Pancreas (tissue), 10 donors: ENCODE measurements at regions not wholly inside any gene's neighbourhood (a gene's known extent, or its start where the extent isn't known, plus 50 kb on each side); places are given as distances from the start of the nearest gene placed in this dataset.

Experiments
- ATAC-seq, 4 donors: fragments of 200-7000 bp; cut with Tn5 transposase; one replicate each; pipeline versions ENCODE4 v1.8.0 to v1.9.1; 2020; ENCODE audit warnings: mild to moderate bottlenecking in 4 of 4, moderate library complexity in 4 of 4
- DNase-seq, 6 donors: peaks; one replicate each; pipeline ENCODE4 v3.0.0-alpha.2; 2020
- FAIRE-seq: peaks from 2 replicates; lab custom pipeline; 2012; peaks lifted over from hg19 to GRCh38; lab: Jason Lieb, UNC
- H3K27ac ChIP-seq, 4 donors: fragments of 200-600 bp; sonication (generic); 1 replicate in 3 of 4; 2 replicates in 1 of 4; pipeline versions ENCODE4 v1.5.0 to v1.8.0; 2020
- H3K27me3 ChIP-seq, 4 donors: fragments of 200-600 bp; one replicate each; pipeline ENCODE4 v1.8.0; 2021
- H3K36me3 ChIP-seq, 3 donors: fragments of 200-600 bp; sonication (generic) in 1 of 3; one replicate each; pipeline versions ENCODE4 v1.5.0 to v1.8.0; 2020 to 2021
- H3K4me1 ChIP-seq, 3 donors: fragments of 200-600 bp; one replicate each; pipeline ENCODE4 v1.8.0; 2021
- H3K4me3 ChIP-seq, 4 donors: fragments of 200-600 bp; sonication (generic) in 2 of 4; one replicate each; pipeline versions ENCODE4 v1.5.0 to v1.8.0; 2020 to 2021
- H3K9me3 ChIP-seq, 4 donors: fragments of 200-600 bp; one replicate each; pipeline ENCODE4 v1.8.0; 2021
- WGBS, 2 donors: extraction: QIAGEN DNeasy Blood & Tissue Kit; methylation state at CpG; one replicate each; pipeline ENCODE4 v1.1.7; 2013; 5-methylcytosine and 5-hydroxymethylcytosine counted together
- intact Hi-C, 3 donors: fragments of 100-400 bp; cut with DNase I; formaldehyde crosslinking; loops; one replicate each; pipeline versions ENCODE4 v1.11.1 to v1.14.2; 2022
- TF ChIP-seq, protein P1 (sequence below), 4 donors: fragments of 200-600 bp; sonication (generic) in 3 of 4; IDR thresholded peaks; one replicate each; pipeline versions ENCODE4 v1.5.0 to v1.8.0; 2021; ENCODE audit warnings: antibody characterized with exemption in 4 of 4
- donor health status: healthy with polysubstance abuse.
- donor health status: DM: no; HTN: no; CAD: no; lungs with moderate emphysema.
- donor health status: DM: no; HTN: no; CAD: no.
- donor health status: control.
- donor health status: control.
- donor health status: Bipolar disorder and iron deficiency.
- donor health status: DM: yes; HTN: yes; CAD: no.
- donor health status: DM: no; HTN: no; CAD: no.
- donor health status: DM: no; HTN: no; CAD: no.
- donor health status: DM: yes; HTN: yes; CAD: no.

DNA sequence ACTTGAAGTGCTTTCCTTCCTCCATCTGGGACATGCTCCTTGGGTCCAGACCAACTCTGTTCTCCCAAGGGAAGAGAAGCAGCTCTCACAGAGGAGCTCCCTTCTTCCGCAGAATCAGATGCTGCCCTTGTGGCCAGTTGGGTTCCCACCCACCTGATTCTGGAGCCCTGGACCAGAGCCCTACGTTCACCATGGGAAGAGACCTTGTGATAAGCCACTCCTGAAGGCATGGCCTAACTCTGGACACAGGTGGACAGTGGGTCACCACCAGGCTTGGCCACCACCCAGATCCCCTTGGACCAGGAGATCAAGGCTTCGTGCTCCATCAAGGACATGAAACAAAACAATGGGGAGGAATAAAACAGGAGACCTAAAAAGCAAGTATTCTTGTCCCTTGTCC lies 172.2 kb downstream of the RPLP1 start:
- Histone ChIP-seq H3K9me3 (no peaks in the 10 kb centered on the region), H3K27ac (no peak overlapping the region), H3K4me3 (no peak overlapping the region), H3K27me3 (no peaks in the 10 kb centered on the region), H3K36me3 (no peaks in the 10 kb centered on the region), H3K4me1 (no peaks in the 10 kb centered on the region)
- intact Hi-C loops: no loop called here
- no peak for FAIRE-seq
- WGBS, 2 donors: 90 to 96% methylated on average over 3 of the region's 3 CpGs
- ATAC-seq: no peak
- no peak for DNase-seq
- TF ChIP-seq, protein P1, sequence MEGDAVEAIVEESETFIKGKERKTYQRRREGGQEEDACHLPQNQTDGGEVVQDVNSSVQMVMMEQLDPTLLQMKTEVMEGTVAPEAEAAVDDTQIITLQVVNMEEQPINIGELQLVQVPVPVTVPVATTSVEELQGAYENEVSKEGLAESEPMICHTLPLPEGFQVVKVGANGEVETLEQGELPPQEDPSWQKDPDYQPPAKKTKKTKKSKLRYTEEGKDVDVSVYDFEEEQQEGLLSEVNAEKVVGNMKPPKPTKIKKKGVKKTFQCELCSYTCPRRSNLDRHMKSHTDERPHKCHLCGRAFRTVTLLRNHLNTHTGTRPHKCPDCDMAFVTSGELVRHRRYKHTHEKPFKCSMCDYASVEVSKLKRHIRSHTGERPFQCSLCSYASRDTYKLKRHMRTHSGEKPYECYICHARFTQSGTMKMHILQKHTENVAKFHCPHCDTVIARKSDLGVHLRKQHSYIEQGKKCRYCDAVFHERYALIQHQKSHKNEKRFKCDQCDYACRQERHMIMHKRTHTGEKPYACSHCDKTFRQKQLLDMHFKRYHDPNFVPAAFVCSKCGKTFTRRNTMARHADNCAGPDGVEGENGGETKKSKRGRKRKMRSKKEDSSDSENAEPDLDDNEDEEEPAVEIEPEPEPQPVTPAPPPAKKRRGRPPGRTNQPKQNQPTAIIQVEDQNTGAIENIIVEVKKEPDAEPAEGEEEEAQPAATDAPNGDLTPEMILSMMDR (IDR thresholded peaks at IDR 0.05): no peak

DNA sequence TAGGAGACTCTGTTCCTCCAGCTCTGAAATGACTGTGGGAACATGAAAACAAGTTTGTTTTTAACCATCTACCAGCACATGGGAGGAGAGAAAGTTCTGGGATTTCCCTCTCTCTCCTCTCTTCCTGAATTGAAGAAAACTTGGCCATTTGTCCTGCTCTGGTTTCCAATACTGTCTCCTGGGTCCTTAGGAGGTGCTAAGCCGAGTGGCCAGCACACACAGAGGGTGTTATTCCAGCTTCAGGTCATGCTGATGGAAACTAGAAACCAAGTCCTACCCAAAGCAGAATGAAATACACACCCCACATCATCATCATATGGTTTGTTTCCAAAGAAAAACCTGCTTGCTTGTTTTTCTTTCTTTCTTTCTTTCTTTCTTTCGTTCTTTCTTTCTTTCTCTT lies 172.7 kb downstream of the RPLP1 start:
- Histone ChIP-seq H3K4me1 (no peaks in the 10 kb centered on the region), H3K4me3 (no peak overlapping the region), H3K36me3 (no peaks in the 10 kb centered on the region), H3K27ac (no peak overlapping the region), H3K27me3 (no peaks in the 10 kb centered on the region), H3K9me3 (no peaks in the 10 kb centered on the region)
- intact Hi-C loops: no loop called here
- no peak for DNase-seq
- TF ChIP-seq, protein P1 (IDR thresholded peaks at IDR 0.05): no peak
- WGBS, 2 donors: 38 to 85% methylated on average over 1 to 2 of the region's 2 CpGs
- ATAC-seq: no peak
- no peak for FAIRE-seq

DNA sequence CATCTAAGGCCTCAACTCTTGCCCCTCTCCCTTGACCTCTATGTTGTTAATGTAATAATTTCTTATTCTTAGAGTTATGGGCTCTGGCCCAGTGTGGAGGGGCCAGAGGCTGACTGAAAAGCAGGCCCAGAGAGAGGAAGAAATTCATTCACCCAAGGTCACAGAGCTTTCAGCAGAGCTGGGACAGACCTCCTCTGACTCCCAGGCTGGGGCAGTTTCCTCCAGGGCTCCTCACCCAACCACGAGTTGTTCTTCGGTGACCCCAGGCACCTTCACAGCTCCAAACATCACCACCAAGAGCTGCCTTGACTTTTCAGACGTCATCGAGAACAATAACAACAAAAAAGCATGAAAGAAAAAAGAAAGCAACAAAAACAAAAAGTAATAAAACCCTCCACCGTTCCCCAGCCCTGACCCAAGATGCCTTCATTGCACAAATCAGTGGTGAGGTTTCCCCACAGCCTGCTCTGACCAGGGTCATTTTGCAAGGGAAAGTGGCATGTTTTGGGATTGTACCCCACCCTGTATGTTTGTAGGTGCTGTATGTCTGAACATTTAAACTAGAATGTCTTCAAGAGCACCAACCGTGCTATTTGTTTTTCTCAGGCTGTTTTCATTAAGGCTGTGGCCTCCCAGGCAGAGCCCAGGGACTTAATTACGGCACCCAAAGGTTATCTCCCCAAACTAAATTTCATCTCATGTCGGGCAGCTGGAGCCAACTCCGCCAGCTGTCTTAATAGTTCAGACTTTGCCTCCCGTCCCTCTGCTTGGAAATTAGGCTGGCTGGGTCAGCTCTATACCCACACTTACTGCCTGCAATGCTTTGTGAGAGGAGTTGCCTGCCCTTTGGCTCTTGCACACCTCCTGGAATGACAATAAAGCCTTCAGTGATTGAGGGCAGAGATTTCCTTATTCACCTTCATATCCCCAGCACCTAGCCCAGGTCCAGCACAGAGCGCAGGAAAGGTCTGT lies 173.8 kb downstream of the RPLP1 start:
- H3K4me1 ChIP-seq: no peaks in the 10 kb centered on the region
- H3K27ac ChIP-seq: no peak overlapping the region
- FAIRE-seq (no peak), ATAC-seq (no peak), DNase-seq (no peak)
- no peaks in the 10 kb centered on the region for H3K27me3 ChIP-seq
- no peak overlapping the region for H3K4me3 ChIP-seq
- WGBS, 2 donors: 81 to 83% methylated on average over 11 of the region's 11 CpGs
- H3K36me3 ChIP-seq: no peaks in the 10 kb centered on the region
- H3K9me3 ChIP-seq: no peaks in the 10 kb centered on the region
- intact Hi-C loops: no loop called here
- TF ChIP-seq, protein P1 (IDR thresholded peaks at IDR 0.05): no peak

DNA sequence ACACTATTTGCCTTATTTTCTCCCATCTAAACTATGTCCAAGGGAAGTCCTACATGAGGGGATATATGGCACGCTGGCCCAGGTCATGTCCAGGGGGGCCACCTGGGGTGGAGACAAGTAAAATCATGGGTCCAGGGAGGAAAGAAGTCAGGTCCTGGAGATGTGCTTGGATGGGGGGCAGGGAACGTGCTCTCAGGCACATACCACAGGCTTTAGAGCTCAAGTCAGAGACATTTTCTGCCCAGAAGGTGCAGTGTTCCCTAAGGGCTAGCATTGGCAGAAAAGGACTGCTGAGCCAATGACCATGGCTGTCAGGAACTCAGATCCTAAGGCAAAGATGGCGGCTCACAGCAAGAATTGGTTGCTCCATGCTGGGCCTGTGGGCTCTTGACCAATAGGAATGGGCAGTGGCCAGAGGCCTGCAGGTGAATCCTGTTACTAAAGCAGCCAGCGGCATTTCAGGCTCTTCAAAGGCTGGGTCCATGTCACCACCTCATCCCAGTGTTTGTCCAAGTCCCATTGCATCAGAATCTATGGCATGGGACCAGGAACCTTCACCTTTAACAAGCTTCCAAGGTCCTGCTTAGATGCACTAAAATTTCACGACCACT lies 175.0 kb downstream of the RPLP1 start:
- intact Hi-C loops: no loop called here
- no peaks in the 10 kb centered on the region for H3K36me3 ChIP-seq
- no peak overlapping the region for H3K4me3 ChIP-seq
- no peaks in the 10 kb centered on the region for H3K27me3 ChIP-seq
- ATAC-seq: no peak
- TF ChIP-seq, protein P1 (IDR thresholded peaks at IDR 0.05): no peak
- no peak overlapping the region for H3K27ac ChIP-seq
- no peak for DNase-seq
- no peak for FAIRE-seq
- WGBS, 2 donors: 92 to 97% methylated on average over 5 of the region's 5 CpGs
- no peaks in the 10 kb centered on the region for H3K4me1 ChIP-seq
- H3K9me3 ChIP-seq: no peaks in the 10 kb centered on the region
